ENCODE measurements at regions not wholly inside any gene's neighbourhood (a gene's known extent, or its start where the extent isn't known, plus 50 kb on each side); places are given as distances from the start of the nearest gene placed in this dataset.

DNA sequence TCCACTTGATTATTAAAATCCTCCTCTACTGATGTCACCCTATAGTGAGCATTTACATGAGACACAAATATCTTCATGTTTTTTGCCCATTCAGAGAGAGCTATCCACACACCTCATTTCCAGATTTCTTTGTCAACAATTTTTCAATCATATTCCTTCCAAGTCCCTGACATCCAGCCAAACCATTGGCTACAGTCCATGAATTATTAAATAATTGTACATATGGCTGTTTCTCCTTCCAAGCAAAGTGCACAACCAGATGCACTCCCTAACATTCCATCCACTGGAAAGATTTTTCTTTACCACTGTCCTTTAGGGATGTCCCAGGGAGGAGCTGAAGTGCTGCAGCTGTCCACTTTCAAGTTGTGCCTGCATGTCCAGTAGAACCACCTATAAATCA is 328.0 kb upstream of the MDFIC2 start:
- POLR2A ChIA-PET = no interaction called here
- CTCF ChIA-PET = interaction anchor here (1.2 kb wide), 1 partner anchor 91 kb away, joined by 3 read pairs; no protein-coding TSS in a partner anchor

DNA sequence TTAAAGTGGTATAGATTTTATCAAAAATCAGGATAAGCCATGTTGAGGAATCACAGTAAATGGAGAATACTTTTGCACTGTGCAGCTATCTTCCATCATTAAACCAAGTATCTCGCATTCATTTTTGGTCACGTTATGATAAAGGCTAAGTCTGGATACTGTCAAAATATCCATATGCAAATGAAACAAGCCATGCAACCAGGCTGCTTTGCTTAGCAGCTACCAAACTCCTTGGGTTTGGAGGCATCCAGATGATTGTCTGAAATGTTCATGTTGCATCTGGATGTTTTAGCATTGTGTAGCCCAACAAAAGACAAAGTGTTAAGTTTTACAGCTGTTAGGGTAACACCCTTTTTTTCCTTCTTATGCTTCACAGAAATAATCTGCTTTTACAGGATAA is 322.9 kb upstream of the MDFIC2 start:
- TF ChIP-seq, protein P1, sequence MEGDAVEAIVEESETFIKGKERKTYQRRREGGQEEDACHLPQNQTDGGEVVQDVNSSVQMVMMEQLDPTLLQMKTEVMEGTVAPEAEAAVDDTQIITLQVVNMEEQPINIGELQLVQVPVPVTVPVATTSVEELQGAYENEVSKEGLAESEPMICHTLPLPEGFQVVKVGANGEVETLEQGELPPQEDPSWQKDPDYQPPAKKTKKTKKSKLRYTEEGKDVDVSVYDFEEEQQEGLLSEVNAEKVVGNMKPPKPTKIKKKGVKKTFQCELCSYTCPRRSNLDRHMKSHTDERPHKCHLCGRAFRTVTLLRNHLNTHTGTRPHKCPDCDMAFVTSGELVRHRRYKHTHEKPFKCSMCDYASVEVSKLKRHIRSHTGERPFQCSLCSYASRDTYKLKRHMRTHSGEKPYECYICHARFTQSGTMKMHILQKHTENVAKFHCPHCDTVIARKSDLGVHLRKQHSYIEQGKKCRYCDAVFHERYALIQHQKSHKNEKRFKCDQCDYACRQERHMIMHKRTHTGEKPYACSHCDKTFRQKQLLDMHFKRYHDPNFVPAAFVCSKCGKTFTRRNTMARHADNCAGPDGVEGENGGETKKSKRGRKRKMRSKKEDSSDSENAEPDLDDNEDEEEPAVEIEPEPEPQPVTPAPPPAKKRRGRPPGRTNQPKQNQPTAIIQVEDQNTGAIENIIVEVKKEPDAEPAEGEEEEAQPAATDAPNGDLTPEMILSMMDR (IDR thresholded peaks at IDR 0.05; ENCODE audit: control extremely low read depth, extremely low read depth, low read depth, missing control alignments) = no peak
- ChIA-PET POLR2A (no interaction called here), CTCF (no interaction called here)
- DNase-seq (ENCODE audit: extremely low spot score) = no peak

More for the DNA sequence above, 328.0 kb upstream of the MDFIC2 start:
- TF ChIP-seq, protein P1 (IDR thresholded peaks at IDR 0.05; ENCODE audit: control extremely low read depth, extremely low read depth, low read depth, missing control alignments) = no peak
- DNase-seq (ENCODE audit: extremely low spot score) = no peak

DNA sequence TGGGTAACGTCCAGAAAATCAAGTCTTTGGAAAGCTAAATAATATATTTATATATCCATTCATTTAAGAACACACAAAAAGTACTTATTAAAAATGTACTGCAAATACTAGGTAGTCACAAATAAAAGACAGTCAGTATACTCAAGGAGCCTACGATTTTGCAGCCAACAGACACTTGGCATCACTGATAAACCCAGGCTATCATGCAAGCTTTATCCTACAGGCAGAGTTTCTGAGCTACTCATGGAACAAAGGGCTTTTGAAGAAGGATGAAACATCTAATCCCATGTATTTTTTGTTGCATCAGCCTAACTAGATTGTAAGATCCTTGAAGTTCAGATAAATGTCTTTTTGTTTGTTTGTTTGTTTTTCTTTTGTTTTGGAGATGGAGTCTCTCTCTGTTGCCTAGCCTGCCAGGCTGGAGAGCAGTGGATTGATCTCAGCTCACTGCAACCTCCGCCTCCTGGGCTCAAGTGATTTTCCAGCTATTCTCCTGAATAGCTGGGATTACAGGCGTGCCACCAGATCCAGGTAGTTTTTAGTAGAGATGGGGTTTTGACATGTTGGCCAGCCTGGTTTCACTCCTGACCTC is 319.4 kb upstream of the MDFIC2 start:
- ChIA-PET CTCF (interaction anchor here (0.8 to 1.1 kb wide), 3 partner anchors 11 to 82 kb away, joined by 3 read pairs; no protein-coding TSS in a partner anchor), POLR2A (no interaction called here)
- TF ChIP-seq, protein P1 (IDR thresholded peaks at IDR 0.05; ENCODE audit: control extremely low read depth, extremely low read depth, low read depth, missing control alignments) = no peak
- DNase-seq (ENCODE audit: extremely low spot score) = no peak

DNA sequence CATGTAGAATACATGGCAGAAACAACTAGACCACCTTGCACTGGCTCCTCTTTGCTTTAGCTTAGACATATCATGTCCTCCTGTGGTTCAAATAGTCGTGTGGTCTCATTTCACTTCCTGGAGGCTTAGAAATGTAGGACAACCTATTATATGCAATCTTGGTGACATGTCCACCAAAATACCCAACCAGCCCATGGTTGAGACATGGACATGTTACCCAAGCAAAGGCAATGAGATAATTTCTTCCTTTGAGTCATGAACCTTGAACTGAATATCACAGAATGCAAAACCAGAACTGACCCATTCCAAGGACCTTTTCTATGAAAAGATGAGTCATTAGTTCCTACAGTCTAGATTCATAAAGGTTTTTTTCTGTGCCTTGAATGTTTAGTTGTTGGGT is 309.0 kb upstream of the MDFIC2 start:
- POLR2A ChIA-PET = no interaction called here
- DNase-seq (ENCODE audit: extremely low spot score) = no peak
- CTCF ChIA-PET = interaction anchor here (0.7 to 1.1 kb wide), 3 partner anchors 9 to 21 kb away, joined by 3 read pairs; no protein-coding TSS in a partner anchor
- TF ChIP-seq, protein P1 (IDR thresholded peaks at IDR 0.05; ENCODE audit: control extremely low read depth, extremely low read depth, low read depth, missing control alignments) = no peak

DNA sequence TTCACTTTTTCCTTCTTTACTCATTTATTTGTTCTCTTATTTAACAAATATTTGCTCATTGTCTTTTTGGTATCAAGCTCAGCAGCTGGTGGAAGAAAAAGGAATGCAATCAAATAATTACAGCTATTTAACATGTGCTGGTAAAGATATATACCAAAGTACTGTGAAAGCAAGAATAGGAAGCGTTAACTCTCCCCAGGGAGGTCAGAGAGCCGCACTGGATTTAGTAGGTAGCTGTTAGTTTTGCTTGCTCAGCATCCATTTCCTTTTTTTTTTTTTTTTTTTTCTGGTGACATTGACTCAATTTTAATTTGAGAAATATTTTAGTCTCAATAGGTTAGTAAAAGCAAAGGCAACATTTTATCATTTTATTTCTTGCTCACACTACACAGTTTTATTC is 308.5 kb upstream of the MDFIC2 start:
- POLR2A ChIA-PET = no interaction called here
- DNase-seq (ENCODE audit: extremely low spot score) = no peak
- TF ChIP-seq, protein P1 (IDR thresholded peaks at IDR 0.05; ENCODE audit: control extremely low read depth, extremely low read depth, low read depth, missing control alignments) = no peak
- CTCF ChIA-PET = interaction anchor here (0.7 to 1.1 kb wide), 3 partner anchors 9 to 21 kb away, joined by 3 read pairs; no protein-coding TSS in a partner anchor

DNA sequence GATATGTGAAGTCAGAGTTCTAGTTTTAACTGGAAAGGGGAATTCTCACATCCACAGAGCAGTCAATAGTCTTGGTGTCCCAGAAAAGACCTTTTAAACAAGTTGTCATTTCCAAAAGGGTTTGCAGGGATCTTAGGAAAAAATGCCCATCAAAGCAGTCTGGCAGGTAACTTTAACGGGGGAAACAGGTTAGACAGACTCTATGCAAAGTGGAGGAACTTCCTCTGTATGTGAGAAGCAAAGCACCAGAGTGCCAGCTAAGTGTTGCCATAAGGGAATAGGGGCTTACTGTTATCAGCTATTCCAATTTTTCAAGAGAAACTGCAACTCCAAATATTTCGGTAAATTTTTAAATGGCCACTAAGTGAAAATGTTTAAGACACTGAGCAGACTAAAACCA is 307.9 kb upstream of the MDFIC2 start:
- ChIA-PET CTCF (no interaction called here), POLR2A (no interaction called here)
- TF ChIP-seq, protein P1 (IDR thresholded peaks at IDR 0.05; ENCODE audit: control extremely low read depth, extremely low read depth, low read depth, missing control alignments) = no peak
- no peak for DNase-seq (ENCODE audit: extremely low spot score)
